ENCODE measurements at regions not wholly inside any gene's neighbourhood (a gene's known extent, or its start where the extent isn't known, plus 50 kb on each side); places are given as distances from the start of the nearest gene placed in this dataset.

DNA sequence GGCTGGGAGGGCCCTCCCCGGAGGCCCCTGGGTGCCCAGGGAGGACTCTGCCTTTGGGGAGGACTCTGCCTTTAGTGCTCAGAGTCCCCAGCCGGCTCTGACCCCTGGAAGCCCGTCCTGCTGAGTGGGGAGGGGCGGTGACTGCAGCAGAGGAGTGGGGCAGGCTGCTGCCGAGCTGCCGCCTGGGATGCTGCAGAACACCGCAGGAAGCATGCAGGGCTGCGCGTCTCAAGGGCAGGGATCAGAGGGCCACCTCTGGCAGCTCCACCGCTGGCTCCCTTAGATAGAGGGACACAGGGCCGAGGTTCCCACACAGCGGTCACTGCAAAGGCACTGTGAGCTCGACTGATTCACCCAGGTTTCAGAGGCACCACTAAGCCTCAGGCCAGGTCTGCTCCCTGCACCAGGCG is 82.2 kb upstream of the GATA5 start:
- TF ChIP-seq, protein P1, sequence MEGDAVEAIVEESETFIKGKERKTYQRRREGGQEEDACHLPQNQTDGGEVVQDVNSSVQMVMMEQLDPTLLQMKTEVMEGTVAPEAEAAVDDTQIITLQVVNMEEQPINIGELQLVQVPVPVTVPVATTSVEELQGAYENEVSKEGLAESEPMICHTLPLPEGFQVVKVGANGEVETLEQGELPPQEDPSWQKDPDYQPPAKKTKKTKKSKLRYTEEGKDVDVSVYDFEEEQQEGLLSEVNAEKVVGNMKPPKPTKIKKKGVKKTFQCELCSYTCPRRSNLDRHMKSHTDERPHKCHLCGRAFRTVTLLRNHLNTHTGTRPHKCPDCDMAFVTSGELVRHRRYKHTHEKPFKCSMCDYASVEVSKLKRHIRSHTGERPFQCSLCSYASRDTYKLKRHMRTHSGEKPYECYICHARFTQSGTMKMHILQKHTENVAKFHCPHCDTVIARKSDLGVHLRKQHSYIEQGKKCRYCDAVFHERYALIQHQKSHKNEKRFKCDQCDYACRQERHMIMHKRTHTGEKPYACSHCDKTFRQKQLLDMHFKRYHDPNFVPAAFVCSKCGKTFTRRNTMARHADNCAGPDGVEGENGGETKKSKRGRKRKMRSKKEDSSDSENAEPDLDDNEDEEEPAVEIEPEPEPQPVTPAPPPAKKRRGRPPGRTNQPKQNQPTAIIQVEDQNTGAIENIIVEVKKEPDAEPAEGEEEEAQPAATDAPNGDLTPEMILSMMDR (IDR thresholded peaks at IDR 0.05; ENCODE audit: low read length), result no peak
- TF ChIP-seq EZH2 (IDR thresholded peaks at IDR 0.05; ENCODE audit: borderline replicate concordance, low read length), result no peak
